ENCODE measurements at regions not wholly inside any gene's neighbourhood (a gene's known extent, or its start where the extent isn't known, plus 50 kb on each side); places are given as distances from the start of the nearest gene placed in this dataset.

- TF ChIP-seq TCF4 (CRISPR knock-in tag; IDR thresholded peaks at IDR 0.05; ENCODE audit: borderline replicate concordance) (no peak), ZNF565 (CRISPR knock-in tag; conservative IDR thresholded peaks at IDR 0.05; ENCODE audit: low read depth) (no peak), POU6F1 (CRISPR knock-in tag; IDR thresholded peaks at IDR 0.05; ENCODE audit: borderline replicate concordance, low read depth) (no peak), GLIS3 (CRISPR knock-in tag; IDR thresholded peaks at IDR 0.05) (no peak), TSHZ2 (CRISPR knock-in tag; IDR thresholded peaks at IDR 0.05) (no peak), ZFP3 (CRISPR knock-in tag; IDR thresholded peaks at IDR 0.05) (no peak), RARB (CRISPR knock-in tag; IDR thresholded peaks at IDR 0.05) (no peak), OSR1 (CRISPR knock-in tag; IDR thresholded peaks at IDR 0.05) (no peak), CSRNP3 (CRISPR knock-in tag; IDR thresholded peaks at IDR 0.05) (no peak), ARNTL (CRISPR knock-in tag; IDR thresholded peaks at IDR 0.05; ENCODE audit: borderline replicate concordance, low read depth) (no peak), SNAI2 (CRISPR knock-in tag; IDR thresholded peaks at IDR 0.05) (no peak), ZNF8 (CRISPR knock-in tag; IDR thresholded peaks at IDR 0.05) (no peak), CREB5 (CRISPR knock-in tag; IDR thresholded peaks at IDR 0.05; ENCODE audit: low read depth) (no peak), BACH2 (CRISPR knock-in tag; IDR thresholded peaks at IDR 0.05; ENCODE audit: borderline replicate concordance) (no peak), ZFP30 (CRISPR knock-in tag; IDR thresholded peaks at IDR 0.05) (no peak), ZC3H10 (CRISPR knock-in tag; IDR thresholded peaks at IDR 0.05) (no peak), PATZ1 (CRISPR knock-in tag; IDR thresholded peaks at IDR 0.05; ENCODE audit: borderline replicate concordance) (no peak), ZNF70 (CRISPR knock-in tag; IDR thresholded peaks at IDR 0.05) (no peak)
- no peak for ATAC-seq
Observed at GRCh38 chr22:48713272-48714205, 1114.1 kb downstream of the BRD1 start.

- ATAC-seq: no peak
- TF ChIP-seq ZNF8 (CRISPR knock-in tag; IDR thresholded peaks at IDR 0.05) (no peak), TSHZ2 (CRISPR knock-in tag; IDR thresholded peaks at IDR 0.05) (no peak), ZNF70 (CRISPR knock-in tag; IDR thresholded peaks at IDR 0.05) (no peak), OSR1 (CRISPR knock-in tag; IDR thresholded peaks at IDR 0.05) (no peak), CREB5 (CRISPR knock-in tag; IDR thresholded peaks at IDR 0.05; ENCODE audit: low read depth) (no peak), CSDC2 (CRISPR knock-in tag; IDR thresholded peaks at IDR 0.05) (no peak), RARB (CRISPR knock-in tag; IDR thresholded peaks at IDR 0.05) (no peak), POU6F1 (CRISPR knock-in tag; IDR thresholded peaks at IDR 0.05; ENCODE audit: borderline replicate concordance, low read depth) (no peak), PPARA (CRISPR knock-in tag; IDR thresholded peaks at IDR 0.05; ENCODE audit: borderline replicate concordance) (no peak)
Observed at GRCh38 chr22:48712558-48713271, 1115.0 kb downstream of the BRD1 start.

All from SK-N-SH treated with all-trans-retinoic acid at 6 μM for 48 hours (cell line).